H9 (cell line): ENCODE measurements at regions not wholly inside any gene's neighbourhood (a gene's known extent, or its start where the extent isn't known, plus 50 kb on each side); places are given as distances from the start of the nearest gene placed in this dataset.

ENCODE experiments used
- DNase-seq: peaks from one replicate; pipeline ENCODE4 v3.0.0-alpha.2; 2017
- H2AFZ ChIP-seq: one replicate; pipeline ENCODE4 v1.6.1; 2013; ENCODE audit warnings: mild to moderate bottlenecking, low read length, control low read depth, moderate library complexity
- H2AK5ac ChIP-seq: 2 replicates; pipeline ENCODE4 v1.6.1; 2013; ENCODE audit warnings: low read length, control low read depth, mixed read lengths; ENCODE audit not compliant: insufficient read length
- H2BK120ac ChIP-seq: one replicate; pipeline ENCODE4 v1.6.1; 2013; ENCODE audit warnings: low read depth, mild to moderate bottlenecking, low read length, control low read depth, inconsistent platforms; ENCODE audit not compliant: poor library complexity, severe bottlenecking
- H2BK12ac ChIP-seq: 2 replicates; pipeline ENCODE4 v1.6.1; 2013; ENCODE audit warnings: low read length, control low read depth, mixed read lengths, low read depth; ENCODE audit not compliant: insufficient read length
- H2BK15ac ChIP-seq: 2 replicates; pipeline ENCODE4 v1.6.1; 2013; ENCODE audit warnings: low read depth, low read length, control low read depth
- H2BK20ac ChIP-seq: one replicate; pipeline ENCODE4 v1.6.1; 2013; ENCODE audit warnings: low read depth, mild to moderate bottlenecking, low read length, control low read depth, inconsistent platforms; ENCODE audit not compliant: poor library complexity, severe bottlenecking
- H2BK5ac ChIP-seq: 2 replicates; pipeline ENCODE4 v1.6.1; 2013; ENCODE audit warnings: low read length, control low read depth, mixed read lengths; ENCODE audit not compliant: insufficient read length
- H3K14ac ChIP-seq: 2 replicates; pipeline ENCODE4 v1.6.1; 2013; ENCODE audit warnings: low read length, control low read depth; ENCODE audit not compliant: insufficient read depth
- H3K18ac ChIP-seq: 2 replicates; pipeline ENCODE4 v1.6.1; 2013; ENCODE audit warnings: low read depth, mild to moderate bottlenecking, mixed read lengths, low read length, control low read depth; ENCODE audit not compliant: insufficient read length
- H3K23ac ChIP-seq: 2 replicates; pipeline ENCODE4 v1.6.1; 2013; ENCODE audit warnings: low read length, control low read depth, mixed read lengths, low read depth; ENCODE audit not compliant: insufficient read length
- H3K23me2 ChIP-seq: 2 replicates; pipeline ENCODE4 v1.6.1; 2013; ENCODE audit warnings: low read depth, mild to moderate bottlenecking, mixed read lengths, low read length, control low read depth; ENCODE audit not compliant: insufficient read length, poor library complexity, severe bottlenecking
- H3K27ac ChIP-seq: 2 replicates; pipeline ENCODE4 v1.5.1; 2013; ENCODE audit warnings: low read length, control low read depth, mixed read lengths, low read depth; ENCODE audit not compliant: insufficient read length
- H3K27me3 ChIP-seq: 2 replicates; pipeline ENCODE4 v1.6.1; 2013; ENCODE audit warnings: low read length, control low read depth, inconsistent platforms; ENCODE audit not compliant: insufficient read depth
- H3K4ac ChIP-seq: 2 replicates; pipeline ENCODE4 v1.6.1; 2013; ENCODE audit warnings: low read depth, mild to moderate bottlenecking, control low read depth, inconsistent platforms, low read length, moderate library complexity
- H3K4me1 ChIP-seq: 2 replicates; pipeline ENCODE4 v1.6.1; 2013; ENCODE audit warnings: low read length, control low read depth, inconsistent platforms; ENCODE audit not compliant: insufficient read depth
- H3K4me2 ChIP-seq: 2 replicates; pipeline ENCODE4 v1.6.1; 2013; ENCODE audit warnings: low read length, control low read depth, mixed read lengths; ENCODE audit not compliant: insufficient read length, insufficient read depth
- H3K56ac ChIP-seq: 2 replicates; pipeline ENCODE4 v1.6.1; 2013; ENCODE audit warnings: low read depth, mild to moderate bottlenecking, mixed read lengths, low read length, control low read depth; ENCODE audit not compliant: insufficient read length
- H3K79me1 ChIP-seq: 2 replicates; pipeline ENCODE4 v1.6.1; 2013; ENCODE audit warnings: low read depth, mild to moderate bottlenecking, moderate library complexity, low read length, control low read depth, inconsistent platforms; ENCODE audit not compliant: insufficient read depth, poor library complexity, severe bottlenecking
- H3K79me2 ChIP-seq: 2 replicates; pipeline ENCODE4 v1.6.1; 2013; ENCODE audit warnings: low read length, control low read depth, inconsistent platforms; ENCODE audit not compliant: insufficient read depth
- H3K9ac ChIP-seq: 2 replicates; pipeline ENCODE4 v1.6.1; 2013; ENCODE audit warnings: low read length, control low read depth, mixed read lengths; ENCODE audit not compliant: insufficient read length; ENCODE audit errors: extremely low read depth
- H3K9me3 ChIP-seq: one replicate; pipeline ENCODE4 v1.6.1; 2013; ENCODE audit warnings: low read depth, low read length, inconsistent platforms; ENCODE audit not compliant: control insufficient read depth
- H3T11ph ChIP-seq: one replicate; pipeline ENCODE4 v1.6.1; 2013; ENCODE audit warnings: mild to moderate bottlenecking, low read length, control low read depth, inconsistent platforms
- H4K20me1 ChIP-seq: one replicate; pipeline ENCODE4 v1.6.1; 2013; ENCODE audit not compliant: control insufficient read depth, insufficient read length, insufficient read depth
- H4K5ac ChIP-seq: 2 replicates; pipeline ENCODE4 v1.6.1; 2013; ENCODE audit warnings: low read depth, mild to moderate bottlenecking, mixed read lengths, low read length, control low read depth; ENCODE audit not compliant: insufficient read length
- H4K8ac ChIP-seq: replicated peaks from 2 replicates; pipeline ENCODE4 v1.6.1; 2013; ENCODE audit warnings: low read length, control low read depth, mixed read lengths, low read depth; ENCODE audit not compliant: insufficient read length
- H4K91ac ChIP-seq: 2 replicates; pipeline ENCODE4 v1.6.1; 2013; ENCODE audit warnings: low read depth, mild to moderate bottlenecking, moderate library complexity, mixed read lengths, low read length, control low read depth; ENCODE audit not compliant: insufficient read length
- H3K27ac Mint-ChIP-seq, 3 experiments: 2 replicates in 2 of 3; 3 replicates in 1 of 3; pipeline ENCODE4 v1.8.0; 2020 to 2021; ENCODE audit warnings: mixed read lengths in 3 of 3, mild to moderate bottlenecking in 1 of 3, moderate library complexity in 1 of 3
- H3K27me3 Mint-ChIP-seq: 2 replicates; pipeline ENCODE4 v1.8.0; 2021; ENCODE audit warnings: low read depth, mild to moderate bottlenecking, moderate library complexity, mixed read lengths
- H3K36me3 Mint-ChIP-seq, 3 experiments: 2 replicates in 2 of 3; 3 replicates in 1 of 3; pipeline ENCODE4 v1.8.0; 2020 to 2021; ENCODE audit warnings: low read depth in 3 of 3, mixed read lengths in 3 of 3; ENCODE audit not compliant: insufficient read depth in 1 of 3
- H3K4me1 Mint-ChIP-seq, 2 experiments: 2 replicates each; pipeline ENCODE4 v1.8.0; 2020; ENCODE audit warnings: mixed read lengths in 2 of 2
- H3K4me3 Mint-ChIP-seq, 2 experiments: 2 replicates in 1 of 2; 3 replicates in 1 of 2; pipeline ENCODE4 v1.8.0; 2020 to 2021; ENCODE audit warnings: mild to moderate bottlenecking in 2 of 2, mixed read lengths in 2 of 2, moderate library complexity in 1 of 2
- H3K9me3 Mint-ChIP-seq, 2 experiments: 2 replicates in 1 of 2; 3 replicates in 1 of 2; pipeline ENCODE4 v1.8.0; 2020; ENCODE audit warnings: mild to moderate bottlenecking in 2 of 2, mixed read lengths in 2 of 2, moderate library complexity in 1 of 2
- TF ChIP-seq, protein P1 (sequence below): fragments of 200-600 bp; sonication (generic); conservative IDR thresholded peaks from 3 replicates; pipeline ENCODE4 v1.8.0; 2021; ENCODE audit warnings: antibody characterized with exemption, mild to moderate bottlenecking

GRCh38 chr5:68681929-68682328, 411.9 kb upstream of the SLC30A5 start:
- no peak overlapping the region for H3K4ac ChIP-seq
- H3K27me3 ChIP-seq, result no peaks in the 10 kb centered on the region
- TF ChIP-seq, protein P1, sequence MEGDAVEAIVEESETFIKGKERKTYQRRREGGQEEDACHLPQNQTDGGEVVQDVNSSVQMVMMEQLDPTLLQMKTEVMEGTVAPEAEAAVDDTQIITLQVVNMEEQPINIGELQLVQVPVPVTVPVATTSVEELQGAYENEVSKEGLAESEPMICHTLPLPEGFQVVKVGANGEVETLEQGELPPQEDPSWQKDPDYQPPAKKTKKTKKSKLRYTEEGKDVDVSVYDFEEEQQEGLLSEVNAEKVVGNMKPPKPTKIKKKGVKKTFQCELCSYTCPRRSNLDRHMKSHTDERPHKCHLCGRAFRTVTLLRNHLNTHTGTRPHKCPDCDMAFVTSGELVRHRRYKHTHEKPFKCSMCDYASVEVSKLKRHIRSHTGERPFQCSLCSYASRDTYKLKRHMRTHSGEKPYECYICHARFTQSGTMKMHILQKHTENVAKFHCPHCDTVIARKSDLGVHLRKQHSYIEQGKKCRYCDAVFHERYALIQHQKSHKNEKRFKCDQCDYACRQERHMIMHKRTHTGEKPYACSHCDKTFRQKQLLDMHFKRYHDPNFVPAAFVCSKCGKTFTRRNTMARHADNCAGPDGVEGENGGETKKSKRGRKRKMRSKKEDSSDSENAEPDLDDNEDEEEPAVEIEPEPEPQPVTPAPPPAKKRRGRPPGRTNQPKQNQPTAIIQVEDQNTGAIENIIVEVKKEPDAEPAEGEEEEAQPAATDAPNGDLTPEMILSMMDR, result no peak
- Mint-ChIP-seq H3K27ac (no peak overlapping the region), H3K27me3 (peaks cover 1% of the 10 kb centered on the region; the same call in 1 of the 2 replicates), H3K36me3 (no peaks in the 10 kb centered on the region; a peak in 1 of 7 replicates), H3K9me3 (no peaks in the 10 kb centered on the region; a peak in 2 of 5 replicates), H3K4me1 (peaks cover 2 to 4% of the 10 kb centered on the region in 2 experiments; a peak in 3 of 4 replicates), H3K4me3 (no peak overlapping the region)
- H2AFZ ChIP-seq, result no peak overlapping the region
- H3K27ac ChIP-seq, result no peak overlapping the region
- no peak overlapping the region for H3K4me2 ChIP-seq
- no peak overlapping the region for H3K23ac ChIP-seq
- no peak overlapping the region for H3K56ac ChIP-seq
- H3K79me1 ChIP-seq, result no peaks in the 10 kb centered on the region
- H4K5ac ChIP-seq, result no peak overlapping the region
- H3K9ac ChIP-seq, result no peak overlapping the region
- no peak overlapping the region for H2BK120ac ChIP-seq
- no peaks in the 10 kb centered on the region for H3K9me3 ChIP-seq
- no peaks in the 10 kb centered on the region for H3K4me1 ChIP-seq
- H3K14ac ChIP-seq, result no peak overlapping the region
- H2BK15ac ChIP-seq, result no peak overlapping the region
- no peak overlapping the region for H3K18ac ChIP-seq
- no peaks in the 10 kb centered on the region for H3K23me2 ChIP-seq
- no peak overlapping the region for H2AK5ac ChIP-seq
- no peak overlapping the region for H2BK5ac ChIP-seq
- H2BK12ac ChIP-seq, result no peak overlapping the region
- no peak for DNase-seq
- no peaks in the 10 kb centered on the region for H3K79me2 ChIP-seq
- no peak overlapping the region for H4K8ac ChIP-seq
- no peaks in the 10 kb centered on the region for H4K20me1 ChIP-seq
- no peak overlapping the region for H4K91ac ChIP-seq
- H2BK20ac ChIP-seq, result no peak overlapping the region
- no peak overlapping the region for H3T11ph ChIP-seq
